Stomach (tissue), 4 donors: ENCODE measurements at regions not wholly inside any gene's neighbourhood (a gene's known extent, or its start where the extent isn't known, plus 50 kb on each side); places are given as distances from the start of the nearest gene placed in this dataset.

Experiments used
- POLR2A ChIP-seq, 4 donors: fragments of 450-650 bp; IDR thresholded peaks; one replicate each; pipeline ENCODE4 v1.6.1; 2016; ENCODE audit warnings: antibody characterized with exemption in 4 of 4, control low read depth in 2 of 4, mild to moderate bottlenecking in 1 of 4, moderate library complexity in 1 of 4
- POLR2AphosphoS5 ChIP-seq, 3 donors: sonication (generic); formaldehyde crosslinking; IDR thresholded peaks; one replicate each; pipeline ENCODE4 v1.6.1; 2016; ENCODE audit warnings: antibody characterized with exemption in 3 of 3
- TF ChIP-seq, protein P1 (sequence below), 7 experiments: fragments of 450-650 bp in 4 of 7; fragments of 200-600 bp in 3 of 7; sonication (generic) in 3 of 7; IDR thresholded peaks; one replicate each; pipeline ENCODE4 v1.5.1; 2016 to 2019; ENCODE audit warnings: antibody characterized with exemption in 7 of 7, control low read depth in 2 of 7, mild to moderate bottlenecking in 1 of 7

DNA sequence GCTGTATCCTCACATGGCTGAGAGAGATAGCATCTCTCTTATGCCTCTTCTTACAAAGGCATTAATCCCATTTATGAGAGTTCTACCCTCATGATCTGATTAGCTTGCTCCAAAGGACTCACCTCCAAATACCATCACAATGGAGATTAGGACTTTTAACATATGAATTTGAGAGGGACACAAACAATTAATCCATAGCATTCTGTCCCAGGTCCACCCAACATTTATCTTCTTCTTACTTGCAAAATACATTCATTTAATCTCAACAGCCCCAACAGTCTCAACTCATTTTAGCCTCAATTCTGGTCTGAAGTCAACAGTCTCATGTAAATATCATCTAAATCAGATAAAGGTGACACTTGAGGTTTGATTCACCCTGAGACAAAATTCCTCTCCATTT, 555.4 kb downstream of the RAB28 start:
- TF ChIP-seq, protein P1, sequence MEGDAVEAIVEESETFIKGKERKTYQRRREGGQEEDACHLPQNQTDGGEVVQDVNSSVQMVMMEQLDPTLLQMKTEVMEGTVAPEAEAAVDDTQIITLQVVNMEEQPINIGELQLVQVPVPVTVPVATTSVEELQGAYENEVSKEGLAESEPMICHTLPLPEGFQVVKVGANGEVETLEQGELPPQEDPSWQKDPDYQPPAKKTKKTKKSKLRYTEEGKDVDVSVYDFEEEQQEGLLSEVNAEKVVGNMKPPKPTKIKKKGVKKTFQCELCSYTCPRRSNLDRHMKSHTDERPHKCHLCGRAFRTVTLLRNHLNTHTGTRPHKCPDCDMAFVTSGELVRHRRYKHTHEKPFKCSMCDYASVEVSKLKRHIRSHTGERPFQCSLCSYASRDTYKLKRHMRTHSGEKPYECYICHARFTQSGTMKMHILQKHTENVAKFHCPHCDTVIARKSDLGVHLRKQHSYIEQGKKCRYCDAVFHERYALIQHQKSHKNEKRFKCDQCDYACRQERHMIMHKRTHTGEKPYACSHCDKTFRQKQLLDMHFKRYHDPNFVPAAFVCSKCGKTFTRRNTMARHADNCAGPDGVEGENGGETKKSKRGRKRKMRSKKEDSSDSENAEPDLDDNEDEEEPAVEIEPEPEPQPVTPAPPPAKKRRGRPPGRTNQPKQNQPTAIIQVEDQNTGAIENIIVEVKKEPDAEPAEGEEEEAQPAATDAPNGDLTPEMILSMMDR (IDR thresholded peaks at IDR 0.05): no peak
- TF ChIP-seq POLR2A (IDR thresholded peaks at IDR 0.05): no peak
- TF ChIP-seq POLR2AphosphoS5 (IDR thresholded peaks at IDR 0.05): no peak
